Activated naive CD8-positive, alpha-beta T cell treated with anti-CD3 and anti-CD28 coated beads, Interleukin-2, amount 50 U/mL, for 16 hours (primary cell): ENCODE measurements at regions not wholly inside any gene's neighbourhood (a gene's known extent, or its start where the extent isn't known, plus 50 kb on each side); places are given as distances from the start of the nearest gene placed in this dataset.

Experiments
- DNase-seq: peaks from one replicate; pipeline ENCODE4 v3.0.0-alpha.2; 2020; ENCODE audit warnings: low read depth, low spot score

DNA sequence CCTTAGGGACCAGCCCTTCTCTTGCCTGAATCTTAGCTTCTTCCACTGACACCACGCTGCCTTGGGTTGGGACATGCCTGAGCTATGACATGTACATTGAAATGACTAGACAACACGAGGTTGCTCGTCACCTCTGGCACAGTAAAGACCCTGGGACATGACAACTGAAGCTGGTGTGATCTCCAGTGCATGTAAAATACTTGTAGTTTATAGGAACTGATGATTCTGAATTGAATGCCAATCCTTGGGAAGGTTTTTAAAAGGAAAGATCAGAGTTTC is 100.7 kb upstream of the PGRMC2 start:
- DNase-seq, result no peak

DNA sequence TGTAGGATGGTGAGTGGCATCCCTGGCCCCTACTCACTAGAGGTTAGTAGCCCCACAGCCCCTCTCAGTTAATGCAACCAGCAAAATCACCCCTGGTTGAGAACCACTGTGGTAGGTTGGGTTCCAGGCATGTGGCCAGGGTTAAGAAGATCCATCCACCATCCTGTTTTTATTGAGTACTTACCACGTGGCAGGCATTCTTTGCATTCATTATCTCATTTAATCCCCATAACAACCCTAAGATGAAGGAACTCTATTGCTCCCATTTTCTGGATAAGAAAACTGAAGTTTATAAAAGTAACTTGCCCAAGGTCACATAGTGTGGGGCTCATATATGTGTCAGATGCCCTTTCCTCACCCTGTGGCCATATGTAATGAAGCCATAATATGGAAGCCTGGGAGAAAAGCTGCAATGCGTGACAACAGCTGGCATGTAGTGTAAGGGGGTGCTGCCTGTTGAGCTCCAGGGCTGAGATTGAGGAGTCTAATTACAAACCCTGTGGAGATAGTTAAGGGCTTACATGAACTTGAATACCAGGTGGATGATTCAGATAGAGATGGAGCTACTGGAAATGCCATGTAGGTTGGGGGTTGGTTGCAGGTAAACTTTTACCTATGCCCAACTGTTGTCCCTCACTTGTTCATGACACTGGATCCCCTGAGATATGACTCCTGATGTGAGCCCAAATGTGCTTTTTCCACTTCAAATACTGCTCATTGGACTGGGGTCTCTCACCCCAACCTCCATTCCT is 100.2 kb upstream of the PGRMC2 start:
- DNase-seq, result no peak

DNA sequence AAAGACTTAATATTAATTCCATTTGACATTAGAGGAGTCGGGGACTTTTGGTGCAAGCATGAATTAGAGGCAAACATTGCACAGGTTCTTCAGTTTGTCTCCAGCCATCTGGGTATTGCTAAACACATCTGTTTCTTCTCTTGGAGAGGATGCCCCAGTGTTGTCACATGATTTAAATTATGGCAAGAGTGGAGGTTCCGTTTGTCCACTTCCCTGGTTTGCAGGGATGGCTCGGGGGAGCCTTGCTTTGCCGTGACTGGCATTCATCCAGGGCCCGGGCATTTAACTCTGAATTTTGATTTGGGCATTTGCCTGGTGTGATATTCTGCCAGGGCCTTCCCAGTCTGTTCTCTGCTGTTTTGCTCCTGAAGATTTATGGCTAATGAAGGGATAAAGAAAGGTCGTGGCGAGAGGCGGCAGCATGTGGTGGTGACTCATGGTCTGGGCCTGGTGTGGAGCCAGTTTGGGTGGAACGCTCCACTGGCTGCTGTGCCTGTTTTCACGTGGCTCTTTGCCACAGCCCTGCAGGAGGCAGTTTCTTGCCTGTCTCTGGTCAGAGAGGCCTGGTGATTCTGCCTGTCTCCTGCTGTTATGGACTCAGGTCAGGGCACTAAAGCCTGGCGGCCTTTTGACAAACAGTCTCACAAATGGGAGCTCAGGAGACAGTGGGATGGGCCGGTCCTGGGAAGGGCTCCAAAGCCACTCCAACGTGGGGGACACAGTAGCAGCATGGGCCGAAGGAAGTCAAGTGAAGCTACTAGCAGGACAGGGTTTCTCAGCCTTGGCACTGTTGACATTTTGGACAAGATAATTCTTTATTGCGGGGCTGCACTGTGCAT is 99.4 kb upstream of the PGRMC2 start:
- no peak for DNase-seq

DNA sequence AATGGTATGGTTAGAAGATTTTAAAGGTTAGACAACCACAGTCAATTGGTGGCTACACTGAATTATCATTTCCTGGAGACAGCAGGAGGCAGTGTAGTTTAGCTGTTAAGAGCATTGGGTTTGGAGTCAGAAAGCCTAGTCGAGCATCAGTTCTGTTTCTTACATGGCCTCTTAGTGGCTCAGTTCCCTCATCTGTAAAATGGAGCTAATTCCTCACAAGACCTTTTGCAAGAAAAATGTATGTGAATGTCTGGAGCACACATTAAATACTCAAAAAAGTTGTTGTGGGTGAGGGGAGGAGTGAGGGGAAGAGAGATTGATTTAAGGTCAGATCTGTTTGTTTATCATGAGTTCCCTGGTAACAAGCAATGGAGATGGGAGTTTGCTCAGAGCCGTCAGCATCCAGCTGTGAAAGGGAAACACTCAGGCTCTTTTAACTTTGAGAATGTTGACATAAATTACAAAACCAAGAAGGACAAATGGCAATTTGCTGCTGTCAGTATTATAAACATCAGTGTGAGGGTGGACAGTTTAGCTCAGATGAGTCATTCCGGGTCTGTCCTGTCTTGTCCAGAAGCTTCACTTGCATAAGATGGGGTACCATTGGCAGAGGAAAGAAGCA is 98.2 kb upstream of the PGRMC2 start:
- DNase-seq, result no peak

DNA sequence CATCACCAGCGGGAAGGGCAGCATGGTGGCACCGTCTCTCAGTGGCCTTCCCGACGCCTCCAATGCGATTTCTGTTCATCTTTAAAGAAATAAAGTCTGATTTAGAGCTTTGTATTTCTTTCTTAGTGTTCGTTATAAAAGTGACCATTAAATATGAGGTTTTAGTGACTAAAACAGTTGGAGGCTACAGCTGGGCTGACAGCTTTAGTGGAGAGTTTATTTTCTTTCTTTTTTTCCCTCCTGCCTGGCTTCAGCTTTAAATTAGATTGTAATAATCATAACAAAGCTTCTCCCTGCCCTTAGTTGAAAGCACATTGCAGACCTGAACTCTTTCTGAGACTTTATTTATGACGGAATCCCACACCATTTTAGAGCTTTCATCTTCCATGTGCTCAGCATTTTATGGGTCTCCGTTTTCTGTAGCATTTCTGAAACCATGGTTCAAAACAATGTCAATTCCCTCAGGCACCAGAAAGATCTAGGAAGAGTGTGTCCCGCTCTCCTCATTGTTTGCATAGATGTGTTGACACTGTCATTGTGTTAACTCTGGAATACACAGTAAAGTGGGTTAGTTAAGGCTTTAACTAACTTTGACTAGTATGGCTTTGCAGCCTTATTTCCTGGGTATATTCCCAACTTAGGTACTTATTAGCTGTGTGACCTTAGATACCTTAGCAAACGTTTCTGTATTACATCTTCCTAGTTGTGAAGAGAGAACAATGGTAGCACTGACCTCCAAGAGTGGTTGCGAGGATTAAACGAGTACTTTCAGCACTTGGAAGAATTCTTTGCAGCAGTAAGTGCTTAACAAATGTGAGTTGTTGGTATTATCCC is 97.4 kb upstream of the PGRMC2 start:
- no peak for DNase-seq

DNA sequence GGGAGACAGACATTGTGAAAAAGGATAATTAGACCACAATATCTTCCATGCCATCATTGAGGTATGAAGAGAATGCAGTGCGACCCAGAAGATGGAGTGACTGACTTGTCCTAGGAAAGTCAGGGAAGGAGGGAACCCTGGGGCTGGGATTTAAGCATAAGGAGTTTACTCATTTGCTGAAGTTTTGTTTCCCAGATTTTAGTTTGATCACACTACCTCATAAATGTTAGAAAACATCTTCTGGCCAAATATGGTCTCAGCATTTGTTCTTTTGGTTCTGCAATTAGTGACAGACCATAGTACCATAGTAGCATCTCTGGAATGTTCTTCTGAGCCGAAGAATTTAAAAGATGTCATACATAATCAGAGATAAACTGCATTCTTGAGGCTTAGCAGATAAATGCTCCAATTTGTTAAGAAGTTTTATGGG is 96.5 kb upstream of the PGRMC2 start:
- no peak for DNase-seq

DNA sequence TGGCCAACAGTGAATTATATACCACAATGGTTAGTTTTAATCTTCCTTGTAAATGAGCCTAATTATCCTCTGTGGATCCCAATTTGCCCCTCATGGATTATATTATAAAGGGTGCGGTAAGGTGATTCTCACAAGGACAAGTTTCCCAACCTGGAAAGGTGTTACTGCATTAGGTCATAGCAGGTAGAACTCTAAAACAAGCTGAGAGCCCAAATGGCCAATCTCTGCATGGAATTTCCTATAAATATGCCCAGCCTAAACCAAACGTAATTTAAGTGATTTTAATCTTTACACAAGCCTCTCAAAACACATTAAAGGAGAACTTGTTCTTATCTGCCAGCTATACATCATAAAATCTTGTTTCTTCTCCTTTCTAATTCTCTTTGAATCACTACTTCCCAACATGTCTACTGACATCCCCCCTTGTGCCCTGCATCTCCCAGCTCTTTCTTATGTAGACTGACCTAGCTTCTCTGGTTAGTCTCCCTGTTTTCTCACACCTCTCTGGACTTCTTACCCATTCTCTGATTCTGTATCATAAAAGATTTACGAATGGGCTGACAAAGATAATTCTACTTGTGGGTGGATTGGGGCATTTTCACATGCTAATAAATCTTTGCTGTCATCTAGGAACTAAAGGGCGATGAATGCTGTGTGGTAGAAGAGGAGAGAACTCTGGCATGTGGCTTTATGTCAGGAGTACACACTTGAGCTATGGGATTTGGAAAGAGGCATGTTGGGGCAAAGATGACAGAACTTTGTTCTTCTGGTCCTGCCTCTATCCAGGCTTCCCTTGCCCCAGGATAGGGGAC is 94.3 kb upstream of the PGRMC2 start:
- DNase-seq, result no peak

DNA sequence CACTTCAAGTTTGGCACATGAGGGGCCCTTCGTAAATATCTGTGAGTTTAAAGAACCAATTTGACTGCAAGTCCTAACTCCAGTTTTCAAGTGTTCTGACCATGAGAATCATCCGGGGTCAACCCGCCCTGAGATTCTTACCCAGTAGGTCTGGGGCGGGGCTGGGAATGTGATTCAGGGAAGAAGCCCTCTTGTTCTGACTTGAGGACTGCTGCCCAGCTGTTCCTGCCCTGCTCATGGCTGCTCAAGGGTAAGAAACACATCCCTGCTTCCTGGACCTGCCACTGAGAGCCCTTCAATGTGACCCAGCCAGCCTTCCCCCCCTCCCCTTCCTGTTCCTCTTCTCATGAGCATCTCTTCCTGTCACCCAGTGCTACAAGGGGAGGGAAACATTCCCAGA is 92.7 kb upstream of the PGRMC2 start:
- no peak for DNase-seq

DNA sequence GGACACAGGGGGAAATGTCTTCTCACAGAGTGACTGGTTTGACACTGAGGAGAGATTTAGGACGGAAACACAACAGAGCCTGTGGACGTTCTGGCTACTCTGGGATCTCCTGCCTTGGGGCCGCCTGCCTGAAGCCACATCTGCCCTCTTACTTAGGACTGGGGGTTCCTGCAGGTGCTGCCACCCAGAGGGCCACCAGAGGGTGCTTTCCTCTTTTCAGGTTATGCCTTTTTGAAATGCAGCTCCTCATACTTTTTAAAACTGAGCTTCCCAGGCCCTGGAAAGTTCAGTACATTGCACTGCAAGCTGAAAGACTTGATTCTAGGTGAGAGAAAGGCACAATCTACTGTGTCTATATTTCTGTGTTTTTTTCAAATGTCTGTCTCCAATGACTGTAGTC is 92.2 kb upstream of the PGRMC2 start:
- no peak for DNase-seq

DNA sequence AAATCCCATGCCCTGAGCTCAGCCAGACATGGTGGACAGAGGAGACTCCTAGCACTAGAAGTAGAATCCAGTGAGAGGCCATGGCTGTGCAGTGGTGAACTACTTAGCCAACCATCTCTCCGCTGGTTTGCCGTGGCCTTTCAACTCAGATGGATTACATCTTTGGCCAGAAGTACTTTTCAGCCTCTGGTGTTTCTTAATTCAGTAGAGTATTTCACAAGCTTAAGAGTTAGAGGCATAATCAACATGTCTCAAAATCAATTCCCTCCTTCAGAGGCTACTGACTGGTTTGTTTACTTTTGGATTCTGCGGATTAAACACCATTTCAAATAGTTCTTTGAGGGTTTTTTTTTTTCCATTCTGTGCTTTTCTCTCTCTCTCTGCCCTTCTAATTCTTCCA is 91.1 kb upstream of the PGRMC2 start:
- DNase-seq, result no peak

DNA sequence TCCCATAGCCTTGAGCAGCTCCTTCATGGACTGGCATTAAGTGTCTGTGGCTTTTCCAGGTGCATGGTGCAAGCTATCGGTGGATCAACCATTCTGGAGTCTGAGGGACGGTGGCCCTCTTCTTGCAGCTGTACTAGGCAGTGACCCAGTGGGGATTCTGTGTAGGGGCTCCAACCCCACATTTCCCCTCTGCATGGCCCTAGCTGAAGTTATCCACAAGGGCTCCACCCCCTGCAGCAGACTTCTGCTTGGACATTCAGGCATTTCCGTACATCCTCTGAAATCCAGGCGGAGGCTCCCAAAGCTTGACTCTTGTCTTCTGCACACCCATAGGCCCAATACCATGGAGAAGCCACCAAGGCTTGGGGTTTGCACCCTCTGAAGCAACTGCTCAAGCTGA is 89.3 kb upstream of the PGRMC2 start:
- DNase-seq, result no peak

DNA sequence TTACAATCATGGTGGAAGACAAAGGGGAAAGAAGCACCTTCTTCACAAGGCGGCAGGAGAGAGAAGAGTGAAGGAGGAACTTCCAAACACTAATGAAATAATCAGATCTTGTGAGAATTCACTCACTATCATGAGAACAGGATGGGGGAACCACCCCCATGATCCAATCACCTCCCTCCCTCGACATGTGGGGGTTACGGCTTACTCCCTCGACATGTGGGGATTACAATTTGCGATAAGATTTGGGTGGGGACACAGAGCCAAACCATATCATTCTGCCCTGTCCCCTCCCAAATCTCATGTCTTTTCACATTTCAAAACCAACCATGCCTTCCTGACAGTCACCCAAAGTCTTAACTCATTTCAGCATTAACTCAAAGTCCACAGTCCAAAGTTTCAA is 88.7 kb upstream of the PGRMC2 start:
- no peak for DNase-seq

DNA sequence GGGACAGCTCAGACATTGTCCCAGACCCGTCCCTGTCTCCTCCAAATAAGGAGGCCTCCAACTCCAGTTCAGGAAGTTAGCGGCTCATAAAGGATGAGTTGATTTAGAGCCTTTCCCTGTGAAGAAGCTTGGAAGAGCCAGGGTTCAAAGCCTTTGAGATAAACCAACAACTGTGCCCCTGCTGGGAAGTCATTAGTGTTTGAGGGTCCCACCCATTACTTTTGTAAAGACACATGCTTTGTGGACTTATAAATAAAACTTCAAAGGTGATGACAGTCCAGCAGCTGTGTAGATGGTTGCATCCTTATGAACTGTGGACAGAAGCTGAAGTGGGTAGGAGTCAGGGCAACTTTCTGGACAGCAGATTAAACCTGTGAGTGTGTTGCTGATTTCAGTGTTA is 86.0 kb upstream of the PGRMC2 start:
- no peak for DNase-seq

DNA sequence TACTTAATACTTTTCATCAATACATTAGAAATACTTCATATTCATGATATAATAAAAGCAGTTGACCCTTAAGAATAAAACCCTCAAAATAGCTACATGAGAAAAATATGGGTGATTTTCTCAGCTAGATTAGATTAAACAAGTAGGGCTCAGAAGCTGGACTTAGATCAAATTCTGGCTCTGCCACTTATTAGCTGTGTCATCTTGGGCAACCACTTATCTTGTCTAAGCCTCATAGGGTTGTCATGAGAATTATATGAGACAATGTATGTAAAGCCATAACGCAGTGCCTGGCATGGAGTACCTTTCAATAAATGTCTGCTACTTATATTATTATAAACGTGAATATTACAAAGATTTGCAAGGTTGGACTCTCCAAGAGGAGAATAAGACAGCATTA is 84.3 kb upstream of the PGRMC2 start:
- DNase-seq, result no peak

DNA sequence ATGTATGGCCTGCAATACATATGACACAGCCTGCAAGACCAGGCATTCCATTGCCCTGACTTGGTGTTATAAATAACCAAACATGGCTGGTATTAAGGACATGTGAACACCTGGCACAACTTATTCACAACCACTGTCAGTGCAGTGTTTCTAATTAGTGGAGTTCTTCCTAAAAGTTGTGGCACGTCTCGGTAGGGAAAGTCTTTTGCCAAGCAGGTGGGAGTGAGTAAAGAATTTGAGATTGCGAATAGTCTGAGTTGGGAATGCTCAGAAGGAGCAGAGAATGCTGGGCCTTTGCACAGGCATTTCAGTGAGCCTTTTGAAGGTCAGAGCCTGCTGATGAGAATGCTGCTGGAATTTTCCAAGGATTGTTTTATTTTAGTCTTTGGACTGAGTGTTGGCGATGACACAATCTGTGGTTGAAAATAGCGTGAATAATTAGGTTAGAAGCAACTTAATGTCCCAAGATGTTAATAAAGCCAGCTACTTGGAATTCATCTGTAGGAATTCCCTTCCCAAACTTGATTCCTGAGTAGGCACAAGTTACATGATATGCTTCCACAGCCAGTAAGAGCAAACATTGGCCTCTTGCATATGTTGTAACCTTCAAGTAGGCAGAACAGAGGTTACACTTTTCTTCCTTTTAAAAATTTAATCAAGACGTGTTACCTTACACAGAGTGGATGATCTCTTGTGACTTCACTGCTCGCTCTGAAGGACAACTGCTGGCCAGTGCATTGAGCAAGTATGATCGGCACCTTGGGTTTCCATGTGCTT is 83.6 kb upstream of the PGRMC2 start:
- DNase-seq, result no peak

DNA sequence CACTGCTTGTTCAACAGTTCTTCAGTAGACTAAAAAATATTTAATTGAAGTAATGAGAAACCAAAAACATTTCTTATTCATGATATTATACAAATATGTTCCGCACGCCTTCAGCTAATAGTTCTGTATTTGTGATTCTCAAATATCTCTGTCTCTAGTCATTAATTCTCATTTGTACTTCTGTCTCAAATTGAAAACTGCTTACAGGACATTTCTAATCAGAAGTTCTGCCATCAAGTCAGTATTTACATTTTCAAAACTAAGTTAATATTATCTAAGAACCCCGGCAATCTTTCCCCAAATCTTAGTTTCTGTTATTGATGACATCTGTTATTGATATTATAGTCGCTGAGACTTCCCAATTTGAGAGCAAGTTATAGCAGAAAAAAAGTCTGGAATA is 78.6 kb upstream of the PGRMC2 start:
- DNase-seq, result no peak

DNA sequence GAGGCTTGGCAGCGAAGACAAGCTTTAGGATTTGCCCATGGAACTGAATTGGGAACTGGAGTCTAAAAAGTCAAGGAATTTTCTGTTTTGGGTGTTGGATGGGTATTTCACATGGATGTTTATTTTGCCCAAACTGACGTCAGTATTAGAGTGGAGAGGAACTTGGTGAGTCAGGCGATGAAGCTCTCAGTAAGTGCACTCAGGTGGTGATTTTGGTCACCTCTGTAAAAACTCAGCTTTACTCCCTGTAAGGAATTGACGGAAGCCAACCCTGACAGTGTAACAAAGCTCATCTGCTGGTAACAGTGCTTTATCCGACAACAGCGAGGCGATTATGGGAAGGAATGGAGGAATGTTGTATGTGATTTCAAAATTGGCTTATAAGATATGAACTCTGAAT is 77.0 kb upstream of the PGRMC2 start:
- no peak for DNase-seq

DNA sequence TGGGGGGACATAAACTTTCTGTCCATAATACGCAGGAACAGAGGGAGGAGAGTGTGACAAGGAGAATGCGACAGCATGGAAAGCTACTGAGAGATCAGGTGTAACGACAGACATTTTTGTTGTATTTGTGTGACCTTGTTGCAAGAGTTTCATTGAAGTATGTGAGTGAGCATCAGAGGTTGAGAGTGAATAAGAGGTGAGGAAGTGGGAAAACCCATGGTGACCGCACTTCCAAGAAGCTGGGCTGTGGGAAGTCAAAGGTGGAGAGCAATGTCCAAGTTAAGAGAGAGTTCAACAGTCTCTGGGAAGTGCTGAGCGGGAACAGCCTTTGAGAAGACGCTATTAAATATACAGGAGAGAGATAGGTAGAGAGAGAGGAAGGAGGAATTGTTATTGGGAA is 76.4 kb upstream of the PGRMC2 start:
- no peak for DNase-seq

DNA sequence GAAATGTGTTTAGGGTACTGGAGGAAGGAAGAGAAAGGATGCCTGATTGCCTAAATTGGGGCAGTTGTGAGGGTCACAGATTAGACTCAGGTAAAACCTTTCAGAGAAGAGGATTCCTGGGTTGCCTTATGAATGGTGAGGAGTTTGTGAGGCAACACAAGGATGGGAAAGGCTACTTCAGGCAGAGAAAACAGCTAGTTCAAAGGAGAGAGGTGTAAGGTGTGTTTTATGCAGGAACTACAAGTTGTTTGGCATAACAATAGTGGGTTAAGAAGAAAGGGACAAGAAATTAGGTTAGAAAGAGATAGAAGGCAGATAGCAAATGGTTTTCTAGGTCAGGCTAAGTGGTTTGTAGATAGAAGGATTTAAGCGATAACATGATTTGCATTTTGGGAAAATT is 75.1 kb upstream of the PGRMC2 start:
- DNase-seq, result no peak

DNA sequence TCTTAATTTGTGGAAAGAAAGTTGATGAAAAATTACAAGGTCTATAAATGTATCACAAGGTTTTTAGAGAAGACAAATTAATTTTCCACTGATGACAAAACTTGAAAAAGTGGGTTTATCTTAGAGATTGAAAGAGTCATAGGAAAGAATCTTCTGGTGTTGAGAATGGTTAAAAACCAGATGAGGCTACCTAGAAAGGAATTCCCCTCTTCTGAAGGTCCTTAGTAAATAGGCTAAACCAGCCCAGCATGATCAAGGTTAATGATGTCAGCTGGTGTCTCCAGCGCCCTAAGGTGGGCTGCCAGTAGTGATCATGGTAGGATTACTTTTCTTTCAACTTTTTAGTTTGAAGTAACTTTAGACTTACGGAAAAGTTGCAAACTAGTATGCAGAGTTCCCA is 71.8 kb upstream of the PGRMC2 start:
- no peak for DNase-seq

DNA sequence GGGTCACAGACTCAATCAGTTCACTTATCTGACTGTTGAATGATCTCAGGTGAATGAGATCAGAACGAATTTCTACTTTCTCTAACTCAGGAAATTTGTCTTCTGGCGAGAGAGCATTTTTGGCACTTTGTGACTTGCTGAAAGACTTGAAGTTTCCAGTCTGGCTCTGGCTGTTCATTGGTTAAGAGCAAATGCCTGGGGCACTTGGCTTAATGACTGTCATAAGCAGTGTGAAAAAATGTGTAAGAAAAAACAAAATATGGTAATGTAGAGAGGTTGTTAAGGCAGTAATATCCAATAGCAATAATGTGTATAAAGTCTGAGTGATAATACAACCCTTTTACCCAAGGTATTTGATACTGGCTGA is 71.3 kb upstream of the PGRMC2 start:
- DNase-seq, result no peak
